HCT116 (cell line): ENCODE measurements at regions not wholly inside any gene's neighbourhood (a gene's known extent, or its start where the extent isn't known, plus 50 kb on each side); places are given as distances from the start of the nearest gene placed in this dataset.

Source experiments
- ATAC-seq: fragments of 200-7000 bp; cut with Tn5 transposase; 2 replicates; pipeline ENCODE4 v1.9.1; 2020; ENCODE audit warnings: mild to moderate bottlenecking, moderate library complexity
- BruUV-seq: library from RNA; stranded (reverse); fragments of 400-500 nt; replicated peaks from 2 replicates; lab custom pipeline; 2021; lab: Mats Ljungman, UMichigan
- CTCF ChIA-PET: fragments of 300-600 bp; sonication (Branson Sonifier 250); formaldehyde crosslinking; loops from one replicate; lab custom pipeline; 2021; ENCODE audit warnings: antibody characterized with exemption; lab: Charles Lee
- POLR2A ChIA-PET: fragments of 300-600, 350-600 bp; sonication (Branson Sonifier 250); formaldehyde crosslinking; loops from one replicate; lab custom pipeline; 2021; ENCODE audit warnings: antibody characterized with exemption; lab: Charles Lee
- RAD21 ChIA-PET, 2 experiments: fragments of 300-600 bp; sonication (Branson Sonifier 250); formaldehyde crosslinking; loops; one replicate each; lab custom pipeline; 2023; ENCODE audit warnings: low total read pairs in 2 of 2; ENCODE audit not compliant: uncharacterized antibody in 2 of 2, unreplicated experiment in 2 of 2, low non-redundant PET in 1 of 2; lab: Charles Lee
- DNase-seq: peaks from one replicate; pipeline ENCODE4 v3.0.0-alpha.2; 2010; ENCODE audit warnings: low read depth, low spot score
- H2AFZ ChIP-seq: fragments of 200-600 bp; shearing (Covaris generic), sonication (generic); 2 replicates; pipeline ENCODE4 v1.6.1; 2017; ENCODE audit warnings: low read depth, mixed run types, mixed read lengths, antibody characterized with exemption, low read length; ENCODE audit not compliant: poor library complexity, severe bottlenecking
- H3K27ac ChIP-seq: 2 replicates; pipeline ENCODE4 v1.5.1; 2012; ENCODE audit warnings: low read depth, low read length
- H3K27me3 ChIP-seq: fragments of 200-600 bp; sonication (generic); 2 replicates; pipeline ENCODE4 v1.6.1; 2016; ENCODE audit warnings: mixed run types, low read length, mixed read lengths; ENCODE audit not compliant: insufficient read depth
- H3K36me3 ChIP-seq, 2 experiments: fragments of 200-500 bp in 1 of 2; fragments of 200-600 bp in 1 of 2; sonication (Bioruptor generic) in 1 of 2; sonication (generic) in 1 of 2; 2 replicates each; pipeline versions ENCODE4 v1.5.1 to v1.6.1; 2014 to 2016; ENCODE audit warnings: low read length in 2 of 2, inconsistent platforms in 1 of 2, mixed read lengths in 1 of 2, mixed run types in 1 of 2; ENCODE audit not compliant: insufficient read depth in 2 of 2, control insufficient read depth in 1 of 2
- H3K4me1 ChIP-seq, 2 experiments: fragments of 200-600 bp in 1 of 2; sonication (generic) in 1 of 2; 2 replicates each; pipeline versions ENCODE4 v1.5.1 to v1.6.1; 2012 to 2017; ENCODE audit warnings: low read length in 2 of 2, inconsistent platforms in 1 of 2, mild to moderate bottlenecking in 1 of 2, mixed read lengths in 1 of 2, mixed run types in 1 of 2, moderate library complexity in 1 of 2; ENCODE audit not compliant: insufficient read depth in 2 of 2, control insufficient read depth in 1 of 2
- H3K4me2 ChIP-seq: fragments of 200-600 bp; sonication (generic); 2 replicates; pipeline ENCODE4 v1.6.1; 2017; ENCODE audit warnings: mixed run types, low read length, mixed read lengths
- H3K4me3 ChIP-seq, 2 experiments: fragments of 200-600 bp in 1 of 2; sonication (generic) in 1 of 2; replicated peaks in 1 of 2; 2 replicates each; pipeline ENCODE4 v1.5.1; 2011 to 2016; ENCODE audit warnings: low read length in 2 of 2, control low read depth in 1 of 2, low read depth in 1 of 2, mild to moderate bottlenecking in 1 of 2, mixed read lengths in 1 of 2, mixed run types in 1 of 2
- H3K79me2 ChIP-seq: fragments of 200-600 bp; sonication (generic); 2 replicates; pipeline ENCODE4 v1.6.1; 2017; ENCODE audit warnings: mild to moderate bottlenecking, mixed run types, low read length, moderate library complexity, mixed read lengths; ENCODE audit not compliant: insufficient read depth
- H3K9ac ChIP-seq: fragments of 200-600 bp; sonication (generic); 2 replicates; pipeline ENCODE4 v1.6.1; 2016; ENCODE audit warnings: low read length, mixed read lengths
- H3K9me2 ChIP-seq: fragments of 200-600 bp; sonication (generic), shearing (Covaris generic); 2 replicates; pipeline ENCODE4 v1.6.1; 2017; ENCODE audit warnings: mixed run types, mild to moderate bottlenecking, moderate library complexity; ENCODE audit not compliant: insufficient read depth
- H3K9me3 ChIP-seq, 2 experiments: fragments of 200-500 bp in 1 of 2; fragments of 200-600 bp in 1 of 2; sonication (Bioruptor generic) in 1 of 2; sonication (generic) in 1 of 2; 2 replicates each; pipeline ENCODE4 v1.6.1; 2014 to 2017; ENCODE audit warnings: low read length in 2 of 2, mixed read lengths in 2 of 2, inconsistent platforms in 1 of 2, low read depth in 1 of 2, mild to moderate bottlenecking in 1 of 2, mixed run types in 1 of 2, moderate library complexity in 1 of 2; ENCODE audit not compliant: control insufficient read depth in 1 of 2, insufficient read depth in 1 of 2
- H4K20me1 ChIP-seq: fragments of 200-600 bp; sonication (generic), shearing (Covaris generic); 2 replicates; pipeline ENCODE4 v1.6.1; 2017; ENCODE audit warnings: mixed run types, mild to moderate bottlenecking, moderate library complexity; ENCODE audit not compliant: insufficient read depth
- ATF3 ChIP-seq: IDR thresholded peaks from 2 replicates; pipeline ENCODE4 v1.6.1; 2012
- CBX3 ChIP-seq: IDR thresholded peaks from 2 replicates; pipeline ENCODE4 v1.6.1; 2012; ENCODE audit warnings: low read depth
- CEBPB ChIP-seq: IDR thresholded peaks from 2 replicates; pipeline ENCODE4 v1.6.1; 2012; ENCODE audit warnings: low read depth
- EGR1 ChIP-seq: IDR thresholded peaks from 2 replicates; pipeline ENCODE4 v1.6.1; 2012; ENCODE audit warnings: low read depth
- EZH2phosphoT487 ChIP-seq: fragments of 200-600 bp; IDR thresholded peaks from 2 replicates; pipeline ENCODE4 v1.6.1; 2018; ENCODE audit warnings: antibody characterized with exemption, borderline replicate concordance
- JUND ChIP-seq: IDR thresholded peaks from 2 replicates; pipeline ENCODE4 v1.6.1; 2012
- POLR2A ChIP-seq: IDR thresholded peaks from 2 replicates; pipeline ENCODE4 v1.7.0; 2011; ENCODE audit warnings: borderline replicate concordance; ENCODE audit not compliant: insufficient read depth, insufficient read length; ENCODE audit errors: extremely low read depth
- RAD21 ChIP-seq: IDR thresholded peaks from 2 replicates; pipeline ENCODE4 v1.6.1; 2012; ENCODE audit warnings: low read depth, mild to moderate bottlenecking
- REST ChIP-seq: IDR thresholded peaks from 2 replicates; pipeline ENCODE4 v1.6.1; 2012; ENCODE audit warnings: low read depth
- SRF ChIP-seq: IDR thresholded peaks from 2 replicates; pipeline ENCODE4 v1.6.1; 2012; ENCODE audit warnings: low read depth
- TCF7L2 ChIP-seq: IDR thresholded peaks from 2 replicates; pipeline ENCODE4 v1.7.0; 2011; ENCODE audit warnings: borderline replicate concordance, inconsistent platforms; ENCODE audit not compliant: insufficient read depth, insufficient read length; ENCODE audit errors: extremely low read depth
- YY1 ChIP-seq: IDR thresholded peaks from 2 replicates; pipeline ENCODE4 v1.6.1; 2011; ENCODE audit warnings: low read length, low read depth, moderate library complexity, mild to moderate bottlenecking; ENCODE audit not compliant: insufficient replicate concordance; ENCODE audit errors: extremely low read depth
- ZBTB33 ChIP-seq: IDR thresholded peaks from 2 replicates; pipeline ENCODE4 v1.6.1; 2011; ENCODE audit warnings: mild to moderate bottlenecking, low read length, moderate library complexity; ENCODE audit not compliant: insufficient replicate concordance; ENCODE audit errors: extremely low read depth
- ZFX ChIP-seq: fragments of 450-650 bp; IDR thresholded peaks from 2 replicates; pipeline ENCODE4 v1.6.1; 2017
- ZNF274 ChIP-seq: fragments of 200-500 bp; sonication (Bioruptor generic); IDR thresholded peaks from 2 replicates; pipeline ENCODE4 v1.6.1; 2014; ENCODE audit warnings: mild to moderate bottlenecking, low read depth, low read length, inconsistent platforms
- intact Hi-C: fragments of 100-400 bp; cut with micrococcal nuclease; formaldehyde crosslinking; loops from 2 replicates; pipeline ENCODE4 v1.10.0; 2022

- DNase-seq (no peak), ATAC-seq (no peak)
- Histone ChIP-seq H3K79me2 (no peaks in the 10 kb centered on the region), H3K27ac (no peak overlapping the region), H3K4me1 (no peaks in the 10 kb centered on the region), H3K9me3 (no peaks in the 10 kb centered on the region), H3K4me2 (no peak overlapping the region), H3K27me3 (no peaks in the 10 kb centered on the region), H3K36me3 (no peaks in the 10 kb centered on the region), H4K20me1 (no peaks in the 10 kb centered on the region), H3K9ac (no peak overlapping the region), H2AFZ (no peak overlapping the region), H3K4me3 (no peak overlapping the region), H3K9me2 (no peaks in the 10 kb centered on the region)
- POLR2A ChIA-PET = no interaction called here
- RAD21 ChIA-PET = no interaction called here
- intact Hi-C loops = no loop called here
- CTCF ChIA-PET = no interaction called here
- TF ChIP-seq POLR2A (no peak), CBX3 (no peak), ATF3 (no peak), RAD21 (no peak), TCF7L2 (no peak), EGR1 (no peak), YY1 (no peak), ZFX (no peak), CEBPB (no peak), ZBTB33 (no peak), SRF (no peak), ZNF274 (no peak), REST (no peak), EZH2phosphoT487 (no peak), JUND (no peak)
- no TSS peak for BruUV-seq
These were observed 56.5 kb upstream of the ACSL1 start for GRCh38 chr4:184882276-184882675.
